Chondrocyte (in vitro differentiated cells): ENCODE measurements at regions not wholly inside any gene's neighbourhood (a gene's known extent, or its start where the extent isn't known, plus 50 kb on each side); places are given as distances from the start of the nearest gene placed in this dataset.

ENCODE experiments used
- DNase-seq: peaks from one replicate; pipeline ENCODE4 v3.0.0; 2021; ENCODE audit warnings: mixed read lengths, low spot score
- H3K27ac Mint-ChIP-seq: one replicate; pipeline ENCODE4 v1.8.0; 2021; ENCODE audit warnings: mild to moderate bottlenecking, moderate library complexity, mixed read lengths; ENCODE audit not compliant: unreplicated experiment
- H3K27me3 Mint-ChIP-seq: 2 replicates; pipeline ENCODE4 v1.8.0; 2021; ENCODE audit warnings: low read depth, mixed read lengths
- H3K36me3 Mint-ChIP-seq: 2 replicates; pipeline ENCODE4 v1.8.0; 2021; ENCODE audit warnings: low read depth, mixed read lengths
- H3K4me1 Mint-ChIP-seq: 2 replicates; pipeline ENCODE4 v1.8.0; 2021; ENCODE audit warnings: low read depth, mild to moderate bottlenecking, mixed read lengths
- H3K4me3 Mint-ChIP-seq: one replicate; pipeline ENCODE4 v1.8.0; 2021; ENCODE audit warnings: mild to moderate bottlenecking, moderate library complexity, mixed read lengths; ENCODE audit not compliant: unreplicated experiment
- H3K9me3 Mint-ChIP-seq: 2 replicates; pipeline ENCODE4 v1.8.0; 2021; ENCODE audit warnings: low read depth, mixed read lengths
- CTCF ChIP-seq: fragments of 200-600 bp; sonication (generic); IDR thresholded peaks from 2 replicates; pipeline ENCODE4 v1.5.0; 2021; ENCODE audit warnings: antibody characterized with exemption, mild to moderate bottlenecking, moderate library complexity

DNA sequence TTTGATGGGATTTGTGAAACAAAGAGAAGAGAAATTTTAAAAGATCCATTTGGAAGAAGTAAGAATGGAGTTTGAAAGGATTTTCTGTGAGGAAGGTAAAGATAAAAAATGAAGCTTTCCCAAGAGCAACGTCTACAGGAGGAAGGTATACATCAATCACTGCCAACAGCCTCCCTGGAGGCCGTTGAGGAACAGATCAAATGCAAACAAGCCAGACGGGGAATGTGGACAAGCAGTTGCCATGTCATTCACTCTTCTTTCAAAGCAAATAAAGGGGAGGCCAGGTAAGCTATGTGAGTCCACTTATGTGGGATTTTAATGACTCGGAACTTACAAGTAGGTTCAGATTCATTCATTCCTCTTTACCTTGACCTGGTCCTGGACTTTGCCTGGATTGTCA lies 1020.5 kb upstream of the AGA start:
- H3K27me3 Mint-ChIP-seq: peaks cover 3% of the 10 kb centered on the region
- no peaks in the 10 kb centered on the region for H3K4me1 Mint-ChIP-seq
- H3K4me3 Mint-ChIP-seq: no peak overlapping the region
- no peak for DNase-seq
- H3K27ac Mint-ChIP-seq: no peak overlapping the region
- no peak for TF ChIP-seq CTCF
- H3K9me3 Mint-ChIP-seq: no peaks in the 10 kb centered on the region
- no peaks in the 10 kb centered on the region for H3K36me3 Mint-ChIP-seq

DNA sequence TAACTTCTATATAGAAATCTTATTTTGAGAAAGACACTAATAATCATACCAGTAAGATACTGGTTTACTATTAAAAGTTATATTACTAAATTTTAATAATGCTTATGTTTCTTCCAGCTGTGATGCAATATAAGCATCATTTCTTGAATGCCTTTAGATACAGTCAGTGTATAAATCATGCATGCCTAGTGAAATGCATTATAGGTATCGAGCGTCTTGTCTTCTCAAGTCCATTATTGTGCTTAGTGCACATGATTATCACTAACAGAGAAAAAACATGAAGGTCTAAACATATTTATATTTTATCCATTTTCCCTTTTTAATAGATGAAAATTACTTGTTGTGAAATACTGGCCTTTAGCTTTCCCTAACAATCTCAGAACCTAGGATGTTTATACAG lies 1021.5 kb upstream of the AGA start:
- Mint-ChIP-seq H3K4me1 (no peaks in the 10 kb centered on the region), H3K9me3 (no peaks in the 10 kb centered on the region), H3K36me3 (no peaks in the 10 kb centered on the region), H3K27me3 (peaks cover 3% of the 10 kb centered on the region), H3K27ac (no peak overlapping the region), H3K4me3 (no peak overlapping the region)
- TF ChIP-seq CTCF: no peak
- DNase-seq: no peak

DNA sequence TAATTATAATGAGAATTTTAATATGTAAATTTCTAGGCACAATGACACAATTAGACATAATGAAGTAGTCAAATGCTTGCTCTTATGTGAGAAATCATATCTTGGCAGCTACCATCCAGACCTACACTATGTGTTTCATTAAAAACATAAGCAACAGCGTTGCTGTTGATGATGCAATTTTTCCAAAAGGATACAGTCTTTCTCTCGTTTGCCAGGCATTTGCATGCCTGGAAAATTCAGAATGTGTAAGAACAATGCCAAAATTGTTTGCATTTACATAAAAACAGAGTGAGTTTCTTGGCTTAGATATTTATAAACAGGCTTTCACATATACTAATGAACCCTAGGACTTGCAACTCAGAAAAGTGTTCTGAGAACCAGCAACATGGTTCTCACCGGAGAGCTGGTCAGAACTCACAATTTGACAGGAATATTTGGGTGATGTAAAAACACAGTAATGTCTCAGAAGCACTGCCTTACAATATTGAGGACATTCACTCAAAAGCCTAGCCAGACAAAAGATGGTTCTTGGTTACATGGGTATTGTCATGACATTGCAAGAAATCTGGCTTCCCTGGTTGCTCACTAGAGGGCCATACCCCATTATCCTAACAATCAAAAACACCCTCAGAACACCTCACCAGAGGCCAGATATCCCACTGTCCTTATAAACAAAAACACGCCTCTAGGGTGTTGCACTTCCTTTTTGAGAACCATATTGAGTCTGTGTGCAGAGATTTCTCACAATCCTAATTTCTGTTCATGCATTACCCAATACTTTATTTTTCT lies 1029.0 kb upstream of the AGA start:
- no peak overlapping the region for H3K4me3 Mint-ChIP-seq
- no peak overlapping the region for H3K27ac Mint-ChIP-seq
- TF ChIP-seq CTCF: no peak
- no peaks in the 10 kb centered on the region for H3K4me1 Mint-ChIP-seq
- no peaks in the 10 kb centered on the region for H3K9me3 Mint-ChIP-seq
- DNase-seq: no peak
- no peaks in the 10 kb centered on the region for H3K27me3 Mint-ChIP-seq
- no peaks in the 10 kb centered on the region for H3K36me3 Mint-ChIP-seq

DNA sequence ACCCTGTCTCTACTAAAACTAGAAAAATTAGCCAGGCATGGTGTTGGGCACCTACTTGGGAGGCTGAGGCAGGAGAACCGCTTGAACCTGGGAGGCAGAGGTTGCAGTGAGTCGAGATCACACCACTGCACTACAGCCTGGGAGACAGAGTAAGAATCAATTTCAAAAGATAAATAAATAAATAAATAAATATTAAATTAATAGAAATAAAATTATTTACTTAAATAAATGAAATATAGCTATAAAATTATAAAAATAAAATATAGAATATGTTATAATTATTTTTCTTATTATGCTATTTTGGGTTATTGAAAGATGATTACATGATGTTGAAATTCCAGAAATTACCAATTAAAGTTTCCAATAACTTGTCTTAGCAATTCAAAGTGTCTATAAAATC lies 1029.8 kb upstream of the AGA start:
- TF ChIP-seq CTCF: no peak
- no peak for DNase-seq
- Mint-ChIP-seq H3K4me3 (no peak overlapping the region), H3K4me1 (no peaks in the 10 kb centered on the region), H3K36me3 (no peaks in the 10 kb centered on the region), H3K9me3 (no peaks in the 10 kb centered on the region), H3K27me3 (no peaks in the 10 kb centered on the region), H3K27ac (no peak overlapping the region)

DNA sequence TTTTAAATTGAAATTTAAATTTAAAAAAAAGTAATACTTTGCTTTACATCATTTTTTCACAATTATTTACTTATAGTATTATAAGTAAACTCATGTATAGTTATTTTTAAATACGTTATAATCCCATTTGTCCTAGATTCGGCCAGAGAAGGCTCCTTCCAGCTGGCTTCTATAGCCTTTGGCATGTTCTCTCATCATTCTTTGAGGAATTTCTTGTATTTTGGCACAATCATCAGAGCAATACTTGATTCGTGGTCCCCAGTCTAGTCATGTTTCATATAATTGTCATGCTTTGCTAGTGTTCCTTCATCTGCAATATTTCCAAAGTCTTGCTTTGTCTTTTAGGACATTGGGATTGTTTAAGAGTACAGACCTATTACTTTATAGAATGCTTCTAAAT lies 1037.9 kb upstream of the AGA start:
- no peaks in the 10 kb centered on the region for H3K9me3 Mint-ChIP-seq
- no peak for TF ChIP-seq CTCF
- no peak for DNase-seq
- H3K4me3 Mint-ChIP-seq: no peak overlapping the region
- no peaks in the 10 kb centered on the region for H3K27me3 Mint-ChIP-seq
- no peaks in the 10 kb centered on the region for H3K36me3 Mint-ChIP-seq
- H3K4me1 Mint-ChIP-seq: no peaks in the 10 kb centered on the region
- H3K27ac Mint-ChIP-seq: no peak overlapping the region
